HS-27A (cell line): ENCODE measurements at regions not wholly inside any gene's neighbourhood (a gene's known extent, or its start where the extent isn't known, plus 50 kb on each side); places are given as distances from the start of the nearest gene placed in this dataset.

Experiments used
- DNase-seq: peaks from one replicate; pipeline ENCODE4 v3.0.0-alpha.2; 2012; ENCODE audit warnings: low read depth, missing footprints

DNA sequence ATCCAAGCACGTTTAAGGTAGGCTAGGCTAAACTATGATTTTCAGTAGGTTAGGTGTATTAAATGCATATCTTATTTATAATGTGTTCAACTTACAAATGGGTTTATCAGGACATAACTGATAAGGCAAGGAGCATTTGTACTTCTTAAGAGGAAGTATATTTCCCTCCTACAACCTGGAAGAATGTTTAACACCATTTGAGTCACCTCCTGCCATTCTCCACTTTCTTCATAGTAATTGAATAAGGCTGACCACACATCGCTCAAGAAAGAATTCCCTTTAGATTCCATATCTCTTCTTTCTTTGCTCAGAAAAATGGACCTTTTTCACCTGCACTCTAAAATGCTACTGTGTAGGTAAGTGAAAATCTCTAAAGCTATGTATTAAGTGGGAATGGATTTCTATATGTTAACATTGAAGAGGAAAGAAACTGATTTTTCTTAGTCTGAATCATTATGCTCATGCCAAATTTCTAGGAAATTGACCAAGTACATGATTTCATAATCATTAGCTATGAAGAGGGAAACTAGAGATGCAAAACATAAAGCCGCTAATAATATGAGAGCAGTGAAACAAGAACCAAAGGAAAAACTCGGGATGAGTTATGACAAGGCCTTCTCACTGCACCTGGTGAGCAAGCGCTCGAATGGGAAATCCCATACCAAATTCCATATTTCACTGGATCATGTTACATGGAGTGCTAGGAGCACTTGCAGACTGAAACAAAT is 210.4 kb downstream of the ALDH8A1 start:
- no peak for DNase-seq

DNA sequence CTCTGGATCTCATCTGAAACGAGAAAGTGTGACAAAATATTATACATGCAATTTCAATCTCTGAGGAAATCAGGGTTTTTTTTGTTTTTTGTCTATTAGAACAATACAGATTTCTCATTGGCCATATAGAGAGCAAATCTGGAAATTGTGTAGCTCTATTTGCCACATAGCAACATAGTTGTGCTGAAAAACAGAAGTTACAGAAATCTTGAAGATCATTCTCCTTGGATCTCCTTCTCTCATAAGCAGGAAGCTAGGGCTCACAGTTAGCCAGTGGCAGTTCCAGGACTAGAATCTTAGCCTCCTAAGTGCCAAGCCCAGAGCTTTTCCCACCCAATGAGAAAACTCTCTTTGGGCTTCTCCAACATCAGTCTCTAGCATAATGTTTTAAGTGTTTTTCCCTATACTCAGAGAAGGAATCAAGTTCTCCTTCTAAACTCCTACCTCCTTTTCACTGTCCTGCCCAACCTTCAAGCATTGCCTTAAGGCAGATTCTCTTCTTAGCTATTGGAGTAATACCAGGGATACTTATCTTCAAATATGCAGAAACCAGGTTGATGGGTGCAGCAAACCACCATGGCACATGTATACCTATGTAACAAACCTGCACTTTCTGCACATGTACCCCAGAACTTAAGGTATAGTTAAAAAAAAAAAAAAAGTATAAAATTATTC is 211.6 kb downstream of the ALDH8A1 start:
- DNase-seq, result no peak

DNA sequence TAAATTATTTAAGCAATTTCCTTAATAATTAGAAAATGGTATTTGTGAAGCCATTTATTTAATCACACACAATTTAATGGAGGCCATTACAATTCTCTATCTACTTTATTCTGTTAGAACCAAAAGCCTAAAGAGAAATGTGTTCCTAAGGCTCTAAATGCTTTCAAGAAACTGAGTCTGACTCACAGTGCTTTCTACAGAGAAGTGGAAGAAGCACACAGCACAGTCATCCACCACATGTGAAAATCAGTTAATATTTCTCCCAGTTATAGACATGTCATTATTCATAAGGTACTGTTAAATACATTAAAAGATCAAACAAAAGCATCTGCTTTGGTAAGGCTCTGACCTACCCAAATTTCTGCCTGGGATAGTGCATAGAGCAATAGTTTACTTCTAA is 214.4 kb downstream of the ALDH8A1 start:
- DNase-seq, result no peak

DNA sequence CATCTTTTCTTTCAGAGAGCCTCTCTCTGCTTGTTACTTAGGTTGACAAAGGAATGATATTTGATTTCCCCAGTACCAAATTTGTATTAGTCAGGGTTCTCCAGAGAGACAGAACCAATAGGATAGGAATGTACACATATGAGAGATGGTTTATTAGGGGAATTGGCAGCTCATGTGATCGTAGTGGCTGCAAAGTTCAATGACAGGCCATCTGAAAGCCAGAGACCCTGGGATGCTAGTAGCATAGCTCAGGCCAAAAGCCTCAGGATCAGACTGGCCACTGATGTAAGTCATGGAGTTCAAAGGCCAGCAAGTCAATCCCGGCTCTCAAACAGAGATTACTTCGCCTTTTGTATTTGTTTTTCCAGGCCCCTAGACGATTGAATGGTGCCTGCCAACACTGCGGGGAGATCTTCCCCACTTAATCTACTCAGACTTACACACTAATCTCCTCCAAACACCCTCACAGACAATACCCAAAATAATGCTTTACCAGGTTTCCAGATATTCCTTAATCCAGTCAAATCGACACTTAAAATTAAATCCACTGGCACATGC is 215.5 kb downstream of the ALDH8A1 start:
- no peak for DNase-seq

DNA sequence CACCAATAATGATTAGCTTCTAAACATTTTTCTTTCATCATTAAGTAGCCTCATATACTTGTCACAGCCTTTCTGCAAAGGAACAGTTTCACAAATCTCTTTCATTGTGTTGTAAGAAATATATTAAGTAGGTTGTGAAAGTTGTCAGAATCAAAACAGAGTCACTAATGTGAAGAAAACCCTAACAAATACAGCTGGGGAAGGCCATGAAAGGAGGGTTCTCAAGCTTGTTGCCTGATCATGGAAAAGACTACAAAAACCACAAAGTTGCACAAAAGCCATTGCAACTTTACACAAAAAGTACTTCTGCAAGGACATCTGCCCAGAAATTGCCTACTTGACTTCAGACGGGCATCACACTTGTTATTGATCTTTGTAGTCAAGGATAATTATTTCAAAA is 216.1 kb downstream of the ALDH8A1 start:
- DNase-seq, result no peak

DNA sequence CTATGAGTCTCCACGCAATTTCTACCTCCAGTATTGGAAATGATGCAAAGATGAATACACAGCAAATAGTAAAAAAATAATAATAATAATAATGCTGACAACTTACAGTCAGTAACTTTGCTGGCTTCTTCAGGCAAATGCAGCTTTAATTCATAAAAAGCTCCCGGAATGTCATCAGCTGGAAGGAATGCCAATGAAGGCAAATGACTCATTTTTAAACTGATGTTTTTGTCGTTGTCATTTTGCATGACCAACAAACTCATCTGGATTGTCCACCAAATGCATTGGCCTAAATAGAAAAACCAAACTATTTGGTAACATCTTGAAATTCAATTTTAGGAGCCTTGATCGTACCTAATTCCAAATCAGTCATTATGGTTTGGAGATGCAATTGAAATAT is 217.1 kb downstream of the ALDH8A1 start:
- no peak for DNase-seq

DNA sequence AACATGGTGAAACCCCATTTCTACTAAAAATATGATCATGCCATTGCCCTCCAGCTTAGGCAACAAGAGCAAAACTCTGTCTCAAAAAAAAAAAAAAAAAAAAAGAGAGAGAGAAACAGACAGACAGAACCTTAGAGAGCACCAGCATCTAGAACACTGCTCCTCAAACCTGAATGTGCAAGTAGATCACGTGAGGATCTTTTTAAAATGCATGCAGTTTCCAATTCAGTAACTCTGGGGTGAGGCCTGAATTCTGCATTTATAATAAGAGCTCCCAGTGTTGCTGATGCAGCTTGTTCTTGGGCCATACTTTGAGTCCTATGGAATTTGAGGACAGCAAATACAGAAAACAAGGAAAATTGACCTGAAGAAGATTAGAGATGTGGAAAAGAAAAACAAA is 218.3 kb downstream of the ALDH8A1 start:
- DNase-seq, result no peak

DNA sequence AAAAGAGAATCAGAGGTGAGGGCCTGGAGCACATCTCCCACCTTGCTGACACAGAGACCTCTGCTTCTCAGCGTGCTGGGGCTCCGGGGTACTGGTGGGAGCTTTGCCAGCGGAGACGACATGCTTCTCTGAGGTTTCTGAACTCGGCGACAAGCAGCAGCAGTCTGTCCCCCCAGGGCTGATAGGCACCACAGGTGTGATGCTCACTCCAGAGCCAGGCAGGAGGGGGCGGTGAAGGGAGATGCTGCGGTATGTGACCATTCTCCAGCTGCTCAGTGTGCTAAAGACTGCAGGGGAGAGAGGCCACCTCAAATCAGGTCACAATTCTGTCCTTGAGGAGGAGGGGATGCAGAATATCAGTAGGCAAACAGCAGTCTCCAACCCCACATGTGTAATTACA is 219.9 kb downstream of the ALDH8A1 start:
- DNase-seq, result no peak

DNA sequence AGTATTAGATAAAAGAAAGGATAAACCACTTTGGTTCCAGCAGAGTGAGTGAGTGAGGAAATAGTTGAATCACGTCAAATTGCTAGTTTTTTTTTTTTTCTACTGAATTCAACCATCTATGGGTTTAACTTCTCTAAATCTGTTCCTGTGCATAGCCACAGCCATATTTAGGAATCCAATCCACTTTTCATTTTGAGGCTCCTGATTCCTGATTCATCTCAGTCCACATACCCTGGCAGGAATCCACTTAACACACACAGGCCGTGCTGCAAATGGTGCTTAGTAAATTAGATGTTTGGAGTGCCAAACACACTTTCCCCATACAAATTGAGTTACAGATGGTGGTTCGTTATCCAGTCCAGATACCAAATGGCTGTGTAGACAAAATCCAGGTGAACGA is 220.3 kb downstream of the ALDH8A1 start:
- DNase-seq, result no peak

DNA sequence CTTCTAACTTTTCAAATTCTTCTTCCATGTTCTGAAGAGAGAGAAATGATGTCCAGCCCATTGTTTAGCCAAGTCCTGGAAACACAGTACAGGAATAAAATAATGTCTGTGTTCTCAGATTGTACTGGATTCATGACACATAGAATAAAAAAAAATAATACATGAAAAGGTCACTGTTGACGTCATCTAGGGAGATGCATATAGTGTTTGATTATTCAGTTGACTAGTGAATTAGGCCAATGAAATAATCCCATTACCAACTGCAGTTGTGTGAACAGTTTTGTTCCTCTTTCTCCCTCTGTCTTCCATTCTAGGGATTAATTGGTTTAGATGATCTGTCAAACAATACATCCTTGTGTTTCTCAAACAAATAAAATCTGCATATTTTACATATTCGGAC is 222.8 kb downstream of the ALDH8A1 start:
- DNase-seq, result no peak

DNA sequence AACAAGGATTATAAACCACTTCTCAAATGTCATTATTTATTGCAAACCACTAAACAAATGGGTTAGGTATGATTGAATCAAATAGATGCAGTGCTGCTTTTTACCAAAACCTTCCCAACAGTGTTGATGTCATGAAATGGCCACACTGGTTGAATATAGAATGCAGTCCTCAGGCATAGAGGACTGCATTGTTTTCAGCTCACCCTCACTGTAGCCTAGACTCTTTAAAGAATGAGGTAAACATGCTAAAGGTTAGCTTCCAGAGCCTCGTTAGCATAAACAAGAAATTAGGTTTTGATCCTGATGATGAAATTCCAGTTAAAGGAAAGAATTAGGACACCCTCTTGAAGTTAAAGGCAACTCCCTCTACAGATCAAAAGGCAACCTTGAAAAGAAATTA is 224.3 kb downstream of the ALDH8A1 start:
- no peak for DNase-seq

DNA sequence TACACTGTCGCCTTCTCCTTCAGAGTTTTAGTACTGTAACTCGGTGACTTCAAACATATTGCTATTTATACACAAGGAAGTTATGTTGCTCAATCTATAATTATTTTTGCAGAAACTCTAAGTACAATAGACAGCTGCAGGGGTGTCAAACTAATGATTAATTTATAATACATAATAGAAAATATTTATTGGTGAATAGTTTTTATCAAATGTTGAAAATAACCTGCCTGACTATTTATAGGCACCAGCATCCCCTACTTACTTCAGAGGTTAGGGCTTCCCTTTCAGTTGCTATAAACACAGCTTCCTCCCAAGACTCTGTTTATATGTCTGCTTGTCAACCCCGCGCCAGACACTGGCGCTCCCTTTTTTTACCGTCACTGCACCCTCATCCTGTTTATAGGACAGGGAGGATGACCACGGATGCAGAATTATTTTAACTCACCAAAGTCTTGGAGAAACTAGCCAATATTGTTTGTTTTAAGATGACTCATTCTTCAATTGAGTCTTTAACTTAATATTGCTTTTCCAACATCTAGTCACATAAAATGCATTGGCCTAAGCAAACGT is 225.0 kb downstream of the ALDH8A1 start:
- DNase-seq, result no peak

DNA sequence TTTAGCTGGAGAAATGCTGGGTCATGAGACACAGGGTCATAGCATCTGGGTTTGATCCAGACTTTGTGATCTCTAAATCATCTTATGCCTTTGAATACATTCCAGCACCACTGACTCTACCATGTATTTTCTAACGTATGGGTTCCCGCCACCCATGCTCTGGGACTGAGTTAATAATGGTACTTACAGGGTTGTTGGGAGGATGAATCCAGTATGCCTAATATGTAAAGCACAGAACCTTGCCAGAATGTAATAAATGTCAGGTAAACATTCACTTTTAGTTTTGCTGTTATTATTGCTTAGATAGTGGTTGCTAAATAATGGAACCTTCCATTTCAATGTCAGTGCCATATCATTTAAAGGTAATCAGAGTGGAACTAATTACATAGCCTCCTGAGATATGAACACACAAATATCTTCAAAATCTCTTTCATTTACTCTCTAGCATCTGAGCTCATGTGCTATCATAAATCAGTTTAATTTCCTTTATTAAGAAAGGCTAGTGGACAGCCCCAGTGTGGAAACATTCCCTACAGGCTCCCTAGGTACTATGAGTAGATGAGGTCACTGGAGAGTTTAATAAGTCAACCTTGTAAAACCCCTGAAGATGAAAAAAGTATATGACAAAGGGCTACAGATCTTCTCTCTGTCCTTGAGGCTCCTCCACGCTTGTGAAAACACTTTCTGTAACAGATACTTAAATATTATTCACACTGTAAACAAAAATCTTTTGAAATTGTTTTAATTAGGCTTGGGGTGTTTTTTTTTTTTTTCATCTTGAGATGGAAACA is 226.6 kb downstream of the ALDH8A1 start:
- no peak for DNase-seq

DNA sequence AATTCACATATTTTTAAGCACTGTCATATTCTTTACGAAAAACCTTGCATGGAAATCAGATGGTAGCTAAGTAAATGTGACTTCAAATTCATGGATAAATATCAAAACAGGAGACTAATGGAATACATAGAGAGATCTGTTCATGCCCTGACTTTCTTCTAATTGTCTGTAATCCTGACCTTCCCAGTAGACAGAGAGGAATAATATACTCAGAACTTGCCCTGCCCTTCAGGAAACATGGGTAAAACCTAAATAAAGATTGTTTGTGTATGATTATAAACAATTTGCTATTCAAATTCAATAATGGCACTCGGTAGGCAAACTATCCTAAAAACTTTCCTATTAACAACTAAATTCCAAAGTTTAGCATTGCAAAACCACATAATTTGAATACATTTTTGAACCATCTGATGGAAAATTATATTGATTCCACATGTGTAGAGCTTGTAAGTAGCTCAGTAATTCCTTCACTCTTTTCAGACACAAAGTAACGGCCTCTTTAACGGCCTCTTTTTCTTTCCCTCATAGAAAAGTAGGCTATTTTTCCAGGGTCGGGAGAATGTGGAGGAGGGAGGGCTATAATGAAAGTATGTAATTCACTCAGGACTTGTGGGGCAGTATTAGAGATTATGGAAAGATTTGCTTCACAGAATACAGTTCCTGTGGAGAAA is 227.6 kb downstream of the ALDH8A1 start:
- DNase-seq, result no peak

DNA sequence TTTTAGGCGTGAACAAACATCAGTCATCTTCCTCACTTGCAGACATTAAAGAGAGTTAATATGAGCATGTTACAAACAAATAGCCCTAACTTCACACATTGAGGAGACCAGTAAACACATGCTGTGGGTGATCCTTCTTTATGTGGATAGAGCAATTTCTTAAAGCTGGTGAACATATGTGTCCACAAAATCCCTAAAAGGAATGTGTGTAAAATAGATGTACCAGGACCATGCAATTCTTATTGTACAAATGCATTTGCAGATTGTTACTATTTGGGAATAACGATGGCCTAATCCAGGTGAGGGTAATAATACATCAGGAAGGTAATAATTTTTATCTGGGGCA is 228.9 kb downstream of the ALDH8A1 start:
- no peak for DNase-seq

DNA sequence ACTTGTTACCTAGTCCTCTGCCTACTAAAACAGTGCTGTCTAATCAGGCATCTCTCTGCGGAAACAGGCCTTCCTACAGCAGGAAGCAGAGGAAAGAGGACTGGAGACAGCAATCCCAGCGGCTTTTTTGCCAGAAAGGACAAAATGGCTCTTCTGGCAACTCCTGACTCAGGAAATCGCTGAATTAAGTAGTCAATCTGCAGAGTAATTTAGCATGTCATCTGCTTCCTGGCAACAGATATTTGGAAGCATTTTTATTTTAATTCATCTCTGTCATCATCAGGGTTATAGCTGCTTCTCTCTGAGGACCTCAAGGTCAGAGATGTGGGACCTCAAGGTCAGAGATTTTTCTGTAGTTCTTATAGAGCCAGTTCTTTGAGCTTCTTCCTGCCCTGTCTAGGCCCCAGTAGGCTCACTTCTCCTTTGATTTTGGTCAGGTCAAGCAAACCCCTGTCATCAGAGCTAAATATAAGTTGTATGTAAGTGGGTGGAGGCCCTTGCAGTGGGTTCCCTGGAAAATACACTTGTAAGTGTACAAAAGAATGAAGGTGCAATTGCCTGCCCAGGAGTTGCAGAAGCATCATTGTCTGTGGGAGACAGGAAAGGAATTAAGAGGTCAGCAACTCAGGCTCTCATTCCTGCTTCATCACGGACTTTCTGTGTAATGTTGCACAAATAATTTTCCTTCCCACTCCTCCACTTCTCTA is 229.4 kb downstream of the ALDH8A1 start:
- no peak for DNase-seq

DNA sequence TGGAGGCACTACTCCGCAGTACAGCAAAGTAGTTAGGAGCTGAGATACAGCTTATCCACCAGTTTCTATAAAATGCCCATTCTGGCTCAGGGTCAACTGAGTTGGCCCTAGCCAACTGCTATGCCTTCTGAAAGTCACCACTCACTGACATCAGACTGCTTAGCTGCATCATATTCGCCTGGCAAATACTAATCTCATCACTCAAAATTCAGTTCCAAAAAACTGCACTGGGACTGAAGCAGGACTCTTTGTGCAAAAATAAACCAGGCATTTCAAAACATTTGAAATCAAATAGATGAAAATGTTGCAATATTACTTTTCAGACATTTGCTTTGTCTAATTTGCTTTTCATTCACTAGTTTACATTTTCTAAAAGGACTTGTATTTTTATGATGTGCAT is 230.0 kb downstream of the ALDH8A1 start:
- DNase-seq, result no peak

DNA sequence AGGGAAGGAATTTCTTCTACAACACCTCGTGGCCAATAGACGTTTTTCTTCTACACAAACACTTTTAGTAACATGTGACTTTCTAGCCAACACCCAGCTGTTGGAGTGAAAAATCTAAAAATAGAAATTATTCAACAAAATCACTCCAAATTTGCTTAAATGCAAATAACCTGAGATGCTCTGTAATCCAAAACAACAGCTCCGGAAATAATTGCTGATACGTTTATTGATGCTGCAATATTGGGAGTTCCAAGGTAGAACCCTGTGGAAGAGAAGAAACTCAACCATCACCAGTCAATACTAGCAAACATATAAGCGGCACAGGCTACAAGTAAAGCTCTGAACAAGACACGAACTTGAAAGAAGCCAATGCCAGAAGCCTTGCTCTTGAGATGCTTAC is 230.6 kb downstream of the ALDH8A1 start:
- DNase-seq, result no peak

DNA sequence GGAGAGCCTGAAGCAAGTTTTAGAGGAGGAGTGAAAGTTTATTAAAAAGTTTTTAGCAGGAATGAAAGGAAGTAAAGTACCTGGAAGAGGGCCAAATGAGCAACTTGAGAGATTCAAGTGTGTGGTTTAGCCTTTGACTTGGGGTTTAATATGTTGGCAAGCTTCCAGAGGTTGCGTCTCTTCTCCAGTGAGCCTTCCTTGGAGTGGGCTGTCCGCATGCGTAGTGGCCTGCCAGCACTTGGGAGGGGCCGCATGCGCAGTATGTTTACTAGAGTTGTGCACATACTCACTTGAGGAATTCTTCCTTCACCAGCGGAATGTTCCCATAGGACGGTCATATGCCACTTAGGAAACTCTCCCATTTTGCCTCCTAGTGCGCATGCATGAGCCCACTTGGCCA is 235.2 kb downstream of the ALDH8A1 start:
- DNase-seq, result no peak

DNA sequence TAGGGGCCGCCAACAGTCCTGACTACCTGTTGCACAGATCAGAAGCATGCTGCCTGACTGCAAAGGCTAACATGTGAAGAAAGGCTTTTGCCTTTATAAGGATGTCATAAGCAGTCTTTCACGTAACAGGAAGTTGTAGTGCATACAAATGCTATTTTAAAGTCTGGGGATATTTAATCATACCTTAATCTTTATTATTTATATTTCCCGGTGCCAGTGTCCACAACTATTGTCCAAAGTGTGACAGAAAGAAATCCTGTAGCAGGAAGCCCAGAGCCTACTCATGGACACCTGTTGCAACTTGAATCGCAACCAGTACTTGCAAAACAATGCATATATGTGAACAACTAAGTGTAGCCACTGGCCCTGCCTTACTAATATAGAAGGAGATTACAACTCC is 235.8 kb downstream of the ALDH8A1 start:
- DNase-seq, result no peak

DNA sequence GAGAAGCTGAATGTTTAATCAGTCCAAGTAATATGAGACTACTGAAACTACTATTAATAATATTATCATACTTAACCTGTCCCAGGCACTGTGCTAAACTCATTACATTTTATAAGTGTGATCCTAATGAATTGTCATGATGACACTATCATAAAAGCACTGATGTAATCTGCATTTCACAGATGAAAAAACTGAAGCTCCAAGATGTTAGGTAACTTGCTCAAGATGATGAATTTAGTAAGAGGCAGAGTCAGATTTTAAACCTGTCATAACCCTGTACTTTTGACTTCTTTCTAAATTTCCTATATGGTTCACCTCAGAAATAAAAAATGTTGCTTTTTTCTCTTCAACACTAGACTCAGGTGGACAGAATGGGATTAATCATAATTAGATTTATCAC is 237.6 kb downstream of the ALDH8A1 start:
- no peak for DNase-seq
